Activated naive CD4-positive, alpha-beta T cell treated with anti-CD3 and anti-CD28 coated beads for 36 hours (primary cell): ENCODE measurements at regions not wholly inside any gene's neighbourhood (a gene's known extent, or its start where the extent isn't known, plus 50 kb on each side); places are given as distances from the start of the nearest gene placed in this dataset.

Source experiments
- CTCF ChIA-PET: fragments of 350-600 bp; sonication (Branson Sonifier 250); formaldehyde crosslinking; loops from one replicate; lab custom pipeline; 2021; ENCODE audit warnings: antibody characterized with exemption; lab: Charles Lee
- DNase-seq: peaks from one replicate; pipeline ENCODE4 v3.0.0-alpha.2; 2020
- H3K27ac Mint-ChIP-seq: one replicate; pipeline ENCODE4 v1.8.0; 2021; ENCODE audit warnings: mild to moderate bottlenecking, mixed read lengths
- H3K27me3 Mint-ChIP-seq: one replicate; pipeline ENCODE4 v1.8.0; 2021; ENCODE audit warnings: low read depth, mixed read lengths
- H3K36me3 Mint-ChIP-seq: one replicate; pipeline ENCODE4 v1.8.0; 2021; ENCODE audit warnings: low read depth, mixed read lengths
- H3K4me1 Mint-ChIP-seq: one replicate; pipeline ENCODE4 v1.8.0; 2021; ENCODE audit warnings: low read depth, mixed read lengths
- H3K4me3 Mint-ChIP-seq: one replicate; pipeline ENCODE4 v1.8.0; 2021; ENCODE audit warnings: mild to moderate bottlenecking, moderate library complexity, mixed read lengths
- H3K9me3 Mint-ChIP-seq: one replicate; pipeline ENCODE4 v1.8.0; 2021; ENCODE audit warnings: mixed read lengths
- intact Hi-C: fragments of 100-400 bp; cut with micrococcal nuclease; formaldehyde crosslinking; loops from one replicate; pipeline ENCODE4 v1.15.1; 2023

- intact Hi-C loops: no loop called here
- CTCF ChIA-PET: no interaction called here
- H3K27me3 Mint-ChIP-seq: no peaks in the 10 kb centered on the region
- no peak for DNase-seq
- H3K9me3 Mint-ChIP-seq: no peaks in the 10 kb centered on the region
- no peaks in the 10 kb centered on the region for H3K4me1 Mint-ChIP-seq
- H3K27ac Mint-ChIP-seq: no peak overlapping the region
- H3K4me3 Mint-ChIP-seq: no peak overlapping the region
- no peaks in the 10 kb centered on the region for H3K36me3 Mint-ChIP-seq
Measured at GRCh38 chr14:66088656-66089055, 397.5 kb upstream of the CCDC196 start.

- no peaks in the 10 kb centered on the region for H3K4me1 Mint-ChIP-seq
- no peak overlapping the region for H3K27ac Mint-ChIP-seq
- CTCF ChIA-PET: interaction anchor here (0.5 to 1.7 kb wide), 2 partner anchors 21 to 922 kb away, joined by 3 to 7 read pairs; no protein-coding TSS in a partner anchor
- no peak overlapping the region for H3K4me3 Mint-ChIP-seq
- DNase-seq: no peak
- H3K27me3 Mint-ChIP-seq: no peaks in the 10 kb centered on the region
- H3K9me3 Mint-ChIP-seq: no peaks in the 10 kb centered on the region
- no peaks in the 10 kb centered on the region for H3K36me3 Mint-ChIP-seq
- intact Hi-C loops: no loop called here
Measured at GRCh38 chr14:66092206-66092605, 394.0 kb upstream of the CCDC196 start.

GRCh38 chr14:66092748-66093147 is 393.4 kb upstream of the CCDC196 start:
- CTCF ChIA-PET: interaction anchor here (0.8 to 1.7 kb wide), 2 partner anchors 9 to 22 kb away, joined by 3 to 7 read pairs; no protein-coding TSS in a partner anchor
- H3K27me3 Mint-ChIP-seq: no peaks in the 10 kb centered on the region
- H3K4me3 Mint-ChIP-seq: no peak overlapping the region
- H3K4me1 Mint-ChIP-seq: no peaks in the 10 kb centered on the region
- no peaks in the 10 kb centered on the region for H3K9me3 Mint-ChIP-seq
- DNase-seq: no peak
- H3K27ac Mint-ChIP-seq: no peak overlapping the region
- intact Hi-C loops: no loop called here
- H3K36me3 Mint-ChIP-seq: no peaks in the 10 kb centered on the region

- H3K4me1 Mint-ChIP-seq: no peaks in the 10 kb centered on the region
- no peak for DNase-seq
- H3K36me3 Mint-ChIP-seq: no peaks in the 10 kb centered on the region
- CTCF ChIA-PET: no interaction called here
- intact Hi-C loops: no loop called here
- H3K9me3 Mint-ChIP-seq: no peaks in the 10 kb centered on the region
- no peaks in the 10 kb centered on the region for H3K27me3 Mint-ChIP-seq
- H3K27ac Mint-ChIP-seq: no peak overlapping the region
- no peak overlapping the region for H3K4me3 Mint-ChIP-seq
Measured at GRCh38 chr14:66094001-66094727, 392.0 kb upstream of the CCDC196 start.

GRCh38 chr14:66099451-66099850 is 386.7 kb upstream of the CCDC196 start:
- Mint-ChIP-seq H3K27ac (no peak overlapping the region), H3K9me3 (no peaks in the 10 kb centered on the region), H3K4me3 (no peak overlapping the region), H3K27me3 (no peaks in the 10 kb centered on the region), H3K4me1 (no peaks in the 10 kb centered on the region), H3K36me3 (no peaks in the 10 kb centered on the region)
- no peak for DNase-seq
- intact Hi-C loops: no loop called here
- CTCF ChIA-PET: interaction anchor here (0.6 kb wide), 1 partner anchor 532 kb away, joined by 3 read pairs; no protein-coding TSS in a partner anchor

GRCh38 chr14:66099931-66100330 is 386.2 kb upstream of the CCDC196 start:
- H3K4me3 Mint-ChIP-seq: no peak overlapping the region
- no peaks in the 10 kb centered on the region for H3K4me1 Mint-ChIP-seq
- intact Hi-C loops: no loop called here
- H3K27ac Mint-ChIP-seq: no peak overlapping the region
- H3K27me3 Mint-ChIP-seq: no peaks in the 10 kb centered on the region
- CTCF ChIA-PET: no interaction called here
- H3K36me3 Mint-ChIP-seq: no peaks in the 10 kb centered on the region
- peak; percentile 28 for DNase-seq
- no peaks in the 10 kb centered on the region for H3K9me3 Mint-ChIP-seq

- DNase-seq: no peak
- Mint-ChIP-seq H3K27me3 (no peaks in the 10 kb centered on the region), H3K36me3 (no peaks in the 10 kb centered on the region), H3K4me3 (no peak overlapping the region), H3K9me3 (no peaks in the 10 kb centered on the region), H3K4me1 (peaks cover 9% of the 10 kb centered on the region), H3K27ac (no peak overlapping the region)
- intact Hi-C loops: no loop called here
- CTCF ChIA-PET: interaction anchor here (0.8 kb wide), 1 partner anchor 9 kb away, joined by 3 read pairs; no protein-coding TSS in a partner anchor
Measured at GRCh38 chr14:66101662-66102061, 384.5 kb upstream of the CCDC196 start.

GRCh38 chr14:66104486-66104885 is 381.7 kb upstream of the CCDC196 start:
- Mint-ChIP-seq H3K27me3 (no peaks in the 10 kb centered on the region), H3K9me3 (no peaks in the 10 kb centered on the region), H3K4me1 (peaks cover 9% of the 10 kb centered on the region), H3K4me3 (no peak overlapping the region), H3K36me3 (no peaks in the 10 kb centered on the region), H3K27ac (peak overlapping the region; percentile 7)
- peak; percentile 26 for DNase-seq
- CTCF ChIA-PET: no interaction called here
- intact Hi-C loops: no loop called here

- Mint-ChIP-seq H3K36me3 (no peaks in the 10 kb centered on the region), H3K4me3 (no peak overlapping the region), H3K9me3 (no peaks in the 10 kb centered on the region), H3K27me3 (no peaks in the 10 kb centered on the region), H3K27ac (no peak overlapping the region), H3K4me1 (peaks cover 9% of the 10 kb centered on the region)
- CTCF ChIA-PET: no interaction called here
- DNase-seq: peak; percentile 50
- intact Hi-C loops: no loop called here
Measured at GRCh38 chr14:66105815-66106214, 380.4 kb upstream of the CCDC196 start.

- no peak for DNase-seq
- intact Hi-C loops: no loop called here
- Mint-ChIP-seq H3K4me1 (peaks cover 9% of the 10 kb centered on the region), H3K27ac (no peak overlapping the region), H3K27me3 (no peaks in the 10 kb centered on the region), H3K36me3 (no peaks in the 10 kb centered on the region), H3K9me3 (no peaks in the 10 kb centered on the region), H3K4me3 (no peak overlapping the region)
- CTCF ChIA-PET: no interaction called here
Measured at GRCh38 chr14:66109426-66109825, 376.7 kb upstream of the CCDC196 start.

- DNase-seq: no peak
- Mint-ChIP-seq H3K27me3 (no peaks in the 10 kb centered on the region), H3K4me3 (no peak overlapping the region), H3K9me3 (no peaks in the 10 kb centered on the region), H3K27ac (no peak overlapping the region), H3K4me1 (no peaks in the 10 kb centered on the region), H3K36me3 (no peaks in the 10 kb centered on the region)
- CTCF ChIA-PET: no interaction called here
- intact Hi-C loops: no loop called here
Measured at GRCh38 chr14:66111891-66112290, 374.3 kb upstream of the CCDC196 start.

- no peak overlapping the region for H3K27ac Mint-ChIP-seq
- no peaks in the 10 kb centered on the region for H3K27me3 Mint-ChIP-seq
- DNase-seq: no peak
- CTCF ChIA-PET: no interaction called here
- intact Hi-C loops: no loop called here
- H3K4me1 Mint-ChIP-seq: no peaks in the 10 kb centered on the region
- no peaks in the 10 kb centered on the region for H3K9me3 Mint-ChIP-seq
- H3K4me3 Mint-ChIP-seq: no peak overlapping the region
- H3K36me3 Mint-ChIP-seq: no peaks in the 10 kb centered on the region
Measured at GRCh38 chr14:66114071-66114470, 372.1 kb upstream of the CCDC196 start.
